Body of pancreas (tissue), 4 donors: ENCODE measurements at regions not wholly inside any gene's neighbourhood (a gene's known extent, or its start where the extent isn't known, plus 50 kb on each side); places are given as distances from the start of the nearest gene placed in this dataset.

Source experiments
- CTCF ChIP-seq, 7 experiments: fragments of 450-650 bp in 4 of 7; fragments of 200-600 bp in 3 of 7; sonication (generic) in 3 of 7; IDR thresholded peaks; one replicate each; pipeline ENCODE4 v1.5.1; 2016 to 2019; ENCODE audit warnings: antibody characterized with exemption in 7 of 7
- POLR2A ChIP-seq, 3 donors: fragments of 450-650 bp; IDR thresholded peaks; one replicate each; pipeline ENCODE4 v1.6.1; 2016; ENCODE audit warnings: antibody characterized with exemption in 3 of 3, mild to moderate bottlenecking in 2 of 3

GRCh38 chrX:63959975-63960374 lies 175.0 kb upstream of the ARHGEF9 start:
- no peak for TF ChIP-seq CTCF (IDR thresholded peaks at IDR 0.05)
- no peak for TF ChIP-seq POLR2A (IDR thresholded peaks at IDR 0.05)
